WTC11 (cell line): ENCODE measurements at regions not wholly inside any gene's neighbourhood (a gene's known extent, or its start where the extent isn't known, plus 50 kb on each side); places are given as distances from the start of the nearest gene placed in this dataset.

ENCODE experiments used
- ATAC-seq: fragments of 200-7000 bp; cut with Tn5 transposase; 2 replicates; pipeline ENCODE4 v1.10.0; 2021; ENCODE audit warnings: mild to moderate bottlenecking, moderate library complexity
- CTCF ChIA-PET: fragments of 300-600 bp; sonication (Branson Sonifier 250); formaldehyde crosslinking; loops from one replicate; lab custom pipeline; 2021; ENCODE audit warnings: antibody characterized with exemption; lab: Charles Lee
- POLR2A ChIA-PET: fragments of 350-600 bp; sonication (Branson Sonifier 250); formaldehyde crosslinking; loops from one replicate; lab custom pipeline; 2021; ENCODE audit warnings: antibody characterized with exemption; lab: Charles Lee
- DNase-seq: peaks from one replicate; pipeline ENCODE4 v3.0.0; 2021; ENCODE audit warnings: low spot score
- H3K27ac Mint-ChIP-seq: 2 replicates; pipeline ENCODE4 v1.8.0; 2021; ENCODE audit warnings: mixed read lengths
- H3K27me3 Mint-ChIP-seq: 2 replicates; pipeline ENCODE4 v1.8.0; 2021; ENCODE audit warnings: low read depth, mild to moderate bottlenecking, moderate library complexity, mixed read lengths
- H3K36me3 Mint-ChIP-seq: 2 replicates; pipeline ENCODE4 v1.8.0; 2021; ENCODE audit warnings: mixed read lengths
- H3K4me1 Mint-ChIP-seq: 2 replicates; pipeline ENCODE4 v1.8.0; 2022; ENCODE audit warnings: mixed read lengths
- H3K4me3 Mint-ChIP-seq: 2 replicates; pipeline ENCODE4 v1.8.0; 2021; ENCODE audit warnings: mild to moderate bottlenecking, moderate library complexity, mixed read lengths
- H3K9me3 Mint-ChIP-seq: 2 replicates; pipeline ENCODE4 v1.8.0; 2021; ENCODE audit warnings: mixed read lengths
- CBFB ChIP-seq: sonication (generic); formaldehyde crosslinking; IDR thresholded peaks from 2 replicates; pipeline ENCODE4 v1.8.1; 2022; ENCODE audit warnings: mild to moderate bottlenecking, low read depth, missing genetic modification reagents
- ETV6 ChIP-seq: sonication (generic); formaldehyde crosslinking; IDR thresholded peaks from 2 replicates; pipeline ENCODE4 v1.8.1; 2022; ENCODE audit warnings: mild to moderate bottlenecking, missing genetic modification reagents
- FOXP1 ChIP-seq: sonication (generic); formaldehyde crosslinking; IDR thresholded peaks from 2 replicates; pipeline ENCODE4 v1.8.0; 2022; ENCODE audit warnings: missing genetic modification reagents, mild to moderate bottlenecking, moderate library complexity, borderline replicate concordance
- GABPB1 ChIP-seq: sonication (generic); formaldehyde crosslinking; IDR thresholded peaks from 2 replicates; pipeline ENCODE4 v1.8.1; 2023; ENCODE audit warnings: mild to moderate bottlenecking, missing genetic modification reagents
- KAT7 ChIP-seq: sonication (generic); formaldehyde crosslinking; IDR thresholded peaks from 2 replicates; pipeline ENCODE4 v1.8.1; 2023; ENCODE audit warnings: missing genetic modification reagents, mild to moderate bottlenecking, borderline replicate concordance
- NFYB ChIP-seq: sonication (generic); formaldehyde crosslinking; conservative IDR thresholded peaks from 2 replicates; pipeline ENCODE4 v1.8.0; 2022; ENCODE audit warnings: low read depth, missing genetic modification reagents
- OVOL2 ChIP-seq: fragments of 250-450 bp; sonication (Bioruptor Pico); IDR thresholded peaks from 2 replicates; pipeline ENCODE4 v1.9.0; 2021; ENCODE audit warnings: mild to moderate bottlenecking, borderline replicate concordance
- RELA ChIP-seq: sonication (generic); formaldehyde crosslinking; IDR thresholded peaks from 2 replicates; pipeline ENCODE4 v1.8.1; 2022; ENCODE audit warnings: missing genetic modification reagents, mild to moderate bottlenecking, borderline replicate concordance
- SMAD3 ChIP-seq: sonication (generic); formaldehyde crosslinking; IDR thresholded peaks from 2 replicates; pipeline ENCODE4 v1.8.0; 2022; ENCODE audit warnings: missing genetic modification reagents, mild to moderate bottlenecking, borderline replicate concordance
- SP1 ChIP-seq: sonication (generic); formaldehyde crosslinking; conservative IDR thresholded peaks from 2 replicates; pipeline ENCODE4 v1.8.1; 2022; ENCODE audit warnings: missing genetic modification reagents
- ZNF219 ChIP-seq: sonication (generic); formaldehyde crosslinking; IDR thresholded peaks from 2 replicates; pipeline ENCODE4 v1.8.0; 2023; ENCODE audit warnings: missing genetic modification reagents, mild to moderate bottlenecking, borderline replicate concordance
- ZNF317 ChIP-seq: sonication (generic); formaldehyde crosslinking; IDR thresholded peaks from 2 replicates; pipeline ENCODE4 v1.8.1; 2023; ENCODE audit warnings: low read depth, mild to moderate bottlenecking, moderate library complexity, missing genetic modification reagents, borderline replicate concordance
- ZNF423 ChIP-seq: fragments of 250-450 bp; sonication (Bioruptor Pico); IDR thresholded peaks from 2 replicates; pipeline ENCODE4 v2.1.2; 2022; ENCODE audit warnings: mild to moderate bottlenecking, moderate library complexity
- TF ChIP-seq, protein P1 (sequence below): sonication (generic); formaldehyde crosslinking; IDR thresholded peaks from 2 replicates; pipeline ENCODE4 v1.8.1; 2022; ENCODE audit warnings: low read depth, missing genetic modification reagents, borderline replicate concordance
- TF ChIP-seq, protein P2 (sequence below): fragments of 250-450 bp; sonication (Bioruptor Pico); IDR thresholded peaks from 2 replicates; pipeline ENCODE4 v1.8.0; 2021; ENCODE audit warnings: mild to moderate bottlenecking
- TF ChIP-seq, protein P3 (sequence below): sonication (generic); formaldehyde crosslinking; IDR thresholded peaks from 2 replicates; pipeline ENCODE4 v1.8.0; 2023; ENCODE audit warnings: missing genetic modification reagents, mild to moderate bottlenecking, borderline replicate concordance
- TF ChIP-seq, protein P4 (sequence below): sonication (generic); formaldehyde crosslinking; conservative IDR thresholded peaks from 2 replicates; pipeline ENCODE4 v1.8.1; 2022; ENCODE audit warnings: mild to moderate bottlenecking, missing genetic modification reagents

DNA sequence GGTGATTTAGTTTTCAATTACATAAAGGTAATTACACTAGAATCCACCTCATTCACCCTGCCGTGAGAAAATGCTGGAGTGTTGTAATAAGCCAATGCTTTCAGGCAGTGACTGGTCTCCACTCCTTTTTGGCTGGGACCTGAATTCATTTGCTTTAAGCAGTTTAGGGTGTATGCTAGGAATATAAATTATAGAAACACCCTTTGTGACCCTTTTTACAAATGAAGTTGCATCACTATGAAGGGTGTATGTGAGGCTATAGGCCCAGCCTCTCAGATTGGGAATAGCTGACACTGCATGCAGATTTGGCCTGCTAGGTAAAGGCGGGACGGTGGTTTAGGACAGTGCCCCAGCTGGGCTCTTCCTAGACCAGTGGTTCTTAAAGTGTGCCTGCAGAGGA, 50.8 kb upstream of the NFE2L2 start:
- Mint-ChIP-seq H3K9me3 (peaks cover 7% of the 10 kb centered on the region), H3K4me3 (no peak overlapping the region), H3K4me1 (peaks cover 27% of the 10 kb centered on the region), H3K36me3 (0 out of 2 replicates have a peak, but pooled peaks cover 3% of the 10 kb centered on the region), H3K27ac (no peak overlapping the region), H3K27me3 (no peaks in the 10 kb centered on the region)
- DNase-seq (no peak), ATAC-seq (peak; percentile 87)
- CTCF ChIA-PET, result interaction anchor here (0.9 to 1.9 kb wide), 9 partner anchors 11 to 416 kb away, joined by 3 to 9 read pairs (median 5); no protein-coding TSS in a partner anchor
- POLR2A ChIA-PET, result interaction anchor here (1.4 kb wide), 1 partner anchor 103 kb away, joined by 3 read pairs; the partner anchor contains the start of gene HNRNPA3
- TF ChIP-seq NFYB (no peak), GABPB1 (CRISPR knock-in tag) (no peak), ZNF423 (no peak), SMAD3 (CRISPR knock-in tag) (no peak)
- TF ChIP-seq, protein P1, sequence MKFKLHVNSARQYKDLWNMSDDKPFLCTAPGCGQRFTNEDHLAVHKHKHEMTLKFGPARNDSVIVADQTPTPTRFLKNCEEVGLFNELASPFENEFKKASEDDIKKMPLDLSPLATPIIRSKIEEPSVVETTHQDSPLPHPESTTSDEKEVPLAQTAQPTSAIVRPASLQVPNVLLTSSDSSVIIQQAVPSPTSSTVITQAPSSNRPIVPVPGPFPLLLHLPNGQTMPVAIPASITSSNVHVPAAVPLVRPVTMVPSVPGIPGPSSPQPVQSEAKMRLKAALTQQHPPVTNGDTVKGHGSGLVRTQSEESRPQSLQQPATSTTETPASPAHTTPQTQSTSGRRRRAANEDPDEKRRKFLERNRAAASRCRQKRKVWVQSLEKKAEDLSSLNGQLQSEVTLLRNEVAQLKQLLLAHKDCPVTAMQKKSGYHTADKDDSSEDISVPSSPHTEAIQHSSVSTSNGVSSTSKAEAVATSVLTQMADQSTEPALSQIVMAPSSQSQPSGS (CRISPR knock-in tag), result no peak
- TF ChIP-seq, all 79 proteins: peak for 0

DNA sequence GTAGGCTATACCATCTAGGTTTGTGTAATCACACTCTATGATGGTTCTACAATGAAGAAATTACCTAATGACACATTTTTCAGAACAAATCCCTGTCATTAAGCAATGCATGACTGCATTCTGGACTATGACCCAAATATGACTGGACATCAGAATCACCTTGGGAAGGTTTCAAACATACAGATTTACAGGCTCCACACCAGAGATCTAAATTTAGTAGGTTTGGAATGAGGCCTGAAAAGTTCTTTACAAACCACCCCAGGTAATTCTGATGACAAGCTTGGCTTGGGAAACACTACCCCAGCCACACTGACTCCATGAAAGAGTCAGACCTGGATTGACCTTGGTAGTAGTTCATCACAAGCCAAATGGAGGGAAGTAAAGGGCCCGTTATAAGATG, 52.2 kb upstream of the NFE2L2 start:
- TF ChIP-seq ZNF317 (CRISPR knock-in tag), result no peak
- TF ChIP-seq, protein P2, sequence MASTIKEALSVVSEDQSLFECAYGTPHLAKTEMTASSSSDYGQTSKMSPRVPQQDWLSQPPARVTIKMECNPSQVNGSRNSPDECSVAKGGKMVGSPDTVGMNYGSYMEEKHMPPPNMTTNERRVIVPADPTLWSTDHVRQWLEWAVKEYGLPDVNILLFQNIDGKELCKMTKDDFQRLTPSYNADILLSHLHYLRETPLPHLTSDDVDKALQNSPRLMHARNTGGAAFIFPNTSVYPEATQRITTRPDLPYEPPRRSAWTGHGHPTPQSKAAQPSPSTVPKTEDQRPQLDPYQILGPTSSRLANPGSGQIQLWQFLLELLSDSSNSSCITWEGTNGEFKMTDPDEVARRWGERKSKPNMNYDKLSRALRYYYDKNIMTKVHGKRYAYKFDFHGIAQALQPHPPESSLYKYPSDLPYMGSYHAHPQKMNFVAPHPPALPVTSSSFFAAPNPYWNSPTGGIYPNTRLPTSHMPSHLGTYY (CRISPR knock-in tag), result no peak
- TF ChIP-seq FOXP1 (CRISPR knock-in tag), result no peak
- TF ChIP-seq SP1 (CRISPR knock-in tag), result no peak
- TF ChIP-seq, protein P3, sequence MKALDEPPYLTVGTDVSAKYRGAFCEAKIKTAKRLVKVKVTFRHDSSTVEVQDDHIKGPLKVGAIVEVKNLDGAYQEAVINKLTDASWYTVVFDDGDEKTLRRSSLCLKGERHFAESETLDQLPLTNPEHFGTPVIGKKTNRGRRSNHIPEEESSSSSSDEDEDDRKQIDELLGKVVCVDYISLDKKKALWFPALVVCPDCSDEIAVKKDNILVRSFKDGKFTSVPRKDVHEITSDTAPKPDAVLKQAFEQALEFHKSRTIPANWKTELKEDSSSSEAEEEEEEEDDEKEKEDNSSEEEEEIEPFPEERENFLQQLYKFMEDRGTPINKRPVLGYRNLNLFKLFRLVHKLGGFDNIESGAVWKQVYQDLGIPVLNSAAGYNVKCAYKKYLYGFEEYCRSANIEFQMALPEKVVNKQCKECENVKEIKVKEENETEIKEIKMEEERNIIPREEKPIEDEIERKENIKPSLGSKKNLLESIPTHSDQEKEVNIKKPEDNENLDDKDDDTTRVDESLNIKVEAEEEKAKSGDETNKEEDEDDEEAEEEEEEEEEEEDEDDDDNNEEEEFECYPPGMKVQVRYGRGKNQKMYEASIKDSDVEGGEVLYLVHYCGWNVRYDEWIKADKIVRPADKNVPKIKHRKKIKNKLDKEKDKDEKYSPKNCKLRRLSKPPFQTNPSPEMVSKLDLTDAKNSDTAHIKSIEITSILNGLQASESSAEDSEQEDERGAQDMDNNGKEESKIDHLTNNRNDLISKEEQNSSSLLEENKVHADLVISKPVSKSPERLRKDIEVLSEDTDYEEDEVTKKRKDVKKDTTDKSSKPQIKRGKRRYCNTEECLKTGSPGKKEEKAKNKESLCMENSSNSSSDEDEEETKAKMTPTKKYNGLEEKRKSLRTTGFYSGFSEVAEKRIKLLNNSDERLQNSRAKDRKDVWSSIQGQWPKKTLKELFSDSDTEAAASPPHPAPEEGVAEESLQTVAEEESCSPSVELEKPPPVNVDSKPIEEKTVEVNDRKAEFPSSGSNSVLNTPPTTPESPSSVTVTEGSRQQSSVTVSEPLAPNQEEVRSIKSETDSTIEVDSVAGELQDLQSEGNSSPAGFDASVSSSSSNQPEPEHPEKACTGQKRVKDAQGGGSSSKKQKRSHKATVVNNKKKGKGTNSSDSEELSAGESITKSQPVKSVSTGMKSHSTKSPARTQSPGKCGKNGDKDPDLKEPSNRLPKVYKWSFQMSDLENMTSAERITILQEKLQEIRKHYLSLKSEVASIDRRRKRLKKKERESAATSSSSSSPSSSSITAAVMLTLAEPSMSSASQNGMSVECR (CRISPR knock-in tag), result no peak
- no peak for TF ChIP-seq ZNF219
- TF ChIP-seq, protein P4, sequence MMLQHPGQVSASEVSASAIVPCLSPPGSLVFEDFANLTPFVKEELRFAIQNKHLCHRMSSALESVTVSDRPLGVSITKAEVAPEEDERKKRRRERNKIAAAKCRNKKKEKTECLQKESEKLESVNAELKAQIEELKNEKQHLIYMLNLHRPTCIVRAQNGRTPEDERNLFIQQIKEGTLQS (CRISPR knock-in tag), result no peak
- TF ChIP-seq CBFB, result no peak
- TF ChIP-seq ETV6 (CRISPR knock-in tag), result no peak
- TF ChIP-seq RELA (CRISPR knock-in tag), result no peak
- no peak for TF ChIP-seq KAT7 (CRISPR knock-in tag)
- TF ChIP-seq OVOL2, result no peak
- DNase-seq (no peak), ATAC-seq (no peak)
- CTCF ChIA-PET, result no interaction called here
- H3K36me3 Mint-ChIP-seq, result 0 out of 2 replicates have a peak, but pooled peaks cover 3% of the 10 kb centered on the region
- H3K27ac Mint-ChIP-seq, result no peak overlapping the region
- H3K4me1 Mint-ChIP-seq, result peaks cover 24% of the 10 kb centered on the region
- no peaks in the 10 kb centered on the region for H3K27me3 Mint-ChIP-seq
- H3K9me3 Mint-ChIP-seq, result peaks cover 7% of the 10 kb centered on the region
- POLR2A ChIA-PET, result no interaction called here
- H3K4me3 Mint-ChIP-seq, result no peak overlapping the region
